NCI-H1436 (cell line): ENCODE measurements at regions not wholly inside any gene's neighbourhood (a gene's known extent, or its start where the extent isn't known, plus 50 kb on each side); places are given as distances from the start of the nearest gene placed in this dataset.

ENCODE experiments used
- DNase-seq: peaks from one replicate; lab custom pipeline; 2025; lab: John Stamatoyannopoulos, UW

DNA sequence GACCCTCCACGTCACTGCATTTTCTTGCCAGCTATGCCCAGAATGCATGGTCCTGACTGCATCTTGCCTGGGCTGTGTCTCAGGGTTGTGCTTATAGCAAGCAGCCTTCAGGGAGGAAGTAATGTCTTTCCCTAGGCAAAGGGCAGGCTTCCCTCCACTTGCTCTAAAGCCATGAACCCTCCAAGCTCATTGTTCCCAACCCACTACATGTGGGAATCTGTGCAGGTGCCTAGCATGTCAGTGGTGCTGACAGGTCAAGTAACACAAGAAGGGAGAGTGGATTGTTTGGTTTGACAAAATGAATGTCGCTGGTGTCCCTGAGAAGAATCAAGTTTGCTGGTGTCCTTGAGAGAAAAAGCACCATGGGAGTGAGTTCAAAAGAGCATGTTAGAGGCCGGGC lies 53.9 kb upstream of the UCN3 start:
- no peak for DNase-seq

DNA sequence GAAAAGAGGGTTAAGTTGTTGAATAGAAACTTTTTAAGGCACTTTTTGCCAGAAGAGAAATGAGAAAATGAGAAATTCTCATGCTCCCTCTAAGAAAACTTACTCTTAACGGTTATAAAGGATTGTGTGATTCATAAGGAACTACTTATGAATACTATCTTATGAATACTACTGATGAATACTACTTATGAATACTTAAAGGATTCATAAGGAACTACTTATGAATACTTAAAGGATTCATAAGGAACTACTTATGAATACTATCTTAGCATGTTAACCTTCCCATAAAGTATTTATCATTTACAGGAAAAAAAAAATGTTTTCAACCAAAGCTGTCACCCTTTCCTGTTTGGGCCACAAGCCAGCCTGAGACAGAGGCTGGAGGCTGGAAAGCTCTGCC lies 53.1 kb upstream of the UCN3 start:
- no peak for DNase-seq

DNA sequence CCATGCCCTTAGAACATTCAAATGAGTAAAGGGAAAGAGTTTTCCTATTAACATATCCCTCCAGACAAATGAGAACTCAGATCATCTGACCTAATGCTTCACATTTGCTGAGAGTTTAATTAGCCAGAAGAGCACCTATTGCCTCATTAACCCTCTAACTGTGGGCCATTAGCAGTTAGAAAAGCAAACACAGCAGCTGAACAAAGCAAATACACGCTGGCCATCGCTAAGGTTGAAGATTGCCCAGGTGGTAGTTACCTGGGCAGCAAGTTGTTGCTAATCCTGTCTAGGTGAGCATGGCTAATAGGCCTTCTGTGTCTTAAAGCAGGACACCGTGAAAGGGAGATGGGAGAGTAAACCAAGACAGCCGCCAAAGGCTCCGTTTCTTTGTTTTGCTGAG lies 49.9 kb upstream of the UCN3 start:
- DNase-seq: peak; percentile 75
